A549 (cell line): ENCODE measurements at regions not wholly inside any gene's neighbourhood (a gene's known extent, or its start where the extent isn't known, plus 50 kb on each side); places are given as distances from the start of the nearest gene placed in this dataset.

Source experiments
- ATAC-seq, 2 experiments: fragments of 200-7000 bp in 1 of 2; fragments of >200 bp in 1 of 2; cut with Nextera tagmentation in 1 of 2; cut with Tn5 transposase in 1 of 2; 3 replicates each; pipeline versions ENCODE4 v1.8.0 to v1.9.1; 2018 to 2020; ENCODE audit warnings: mild to moderate bottlenecking in 1 of 2, moderate library complexity in 1 of 2
- CTCF ChIA-PET: fragments of 300-600 bp; sonication (Branson Sonifier 250); formaldehyde crosslinking; extraction: SDS; loops from one replicate; lab custom pipeline; 2021; ENCODE audit warnings: antibody characterized with exemption, inconsistent platforms; lab: Yijun Ruan, JAX
- POLR2A ChIA-PET: fragments of 350-600 bp; formaldehyde crosslinking; extraction: SDS; loops from one replicate; lab custom pipeline; 2021; ENCODE audit warnings: antibody characterized with exemption, inconsistent platforms; lab: Yijun Ruan, JAX
- DNase-seq, 2 experiments: peaks; one replicate each; pipeline versions ENCODE4 v3.0.0 to v3.0.0-alpha.2; 2011 to 2016; ENCODE audit warnings: low read depth in 1 of 2, low spot score in 1 of 2
- FAIRE-seq: peaks from 2 replicates; lab custom pipeline; 2011; peaks lifted over from hg19 to GRCh38; lab: Jason Lieb, UNC
- H3K27ac ChIP-seq, 2 experiments: fragments of >200 bp; sonication (Bioruptor Twin); formaldehyde crosslinking; 3 replicates each; pipeline ENCODE4 v1.5.1; 2016 to 2017
- H3K4me1 ChIP-seq: fragments of >200 bp; sonication (Bioruptor Twin); formaldehyde crosslinking; 3 replicates; pipeline ENCODE4 v1.6.1; 2016
- H3K4me2 ChIP-seq: fragments of >200 bp; sonication (Bioruptor Twin); formaldehyde crosslinking; 3 replicates; pipeline ENCODE4 v1.6.1; 2016
- H3K4me3 ChIP-seq: fragments of >200 bp; sonication (Bioruptor Twin); formaldehyde crosslinking; 3 replicates; pipeline ENCODE4 v1.5.1; 2016
- H3K9me3 ChIP-seq: fragments of >200 bp; sonication (Bioruptor Twin); formaldehyde crosslinking; 3 replicates; pipeline ENCODE4 v1.6.1; 2016
- BCL3 ChIP-seq: fragments of >200 bp; sonication (Bioruptor Twin); formaldehyde crosslinking; IDR thresholded peaks from 3 replicates; pipeline ENCODE4 v1.6.1; 2016
- CEBPB ChIP-seq, 2 experiments: fragments of >200 bp in 1 of 2; sonication (Bioruptor Twin) in 1 of 2; formaldehyde crosslinking in 1 of 2; IDR thresholded peaks; 2 replicates each; pipeline ENCODE4 v1.6.1; 2012 to 2016
- CHD2 ChIP-seq: fragments of 150-350 bp; IDR thresholded peaks from 2 replicates; pipeline ENCODE4 v1.6.1; 2014; ENCODE audit warnings: low read length; ENCODE audit not compliant: partially characterized antibody
- CHD4 ChIP-seq: fragments of 200-600 bp; sonication (generic); IDR thresholded peaks from 2 replicates; pipeline ENCODE4 v1.6.1; 2016; ENCODE audit warnings: antibody characterized with exemption, mild to moderate bottlenecking, borderline replicate concordance
- EHF ChIP-seq: fragments of 250-450 bp; sonication (Bioruptor Pico); IDR thresholded peaks from 2 replicates; pipeline ENCODE4 v1.5.0; 2020; ENCODE audit warnings: mild to moderate bottlenecking
- ELK1 ChIP-seq: fragments of 150-350 bp; IDR thresholded peaks from 2 replicates; pipeline ENCODE4 v1.6.1; 2014; ENCODE audit warnings: low read depth, mild to moderate bottlenecking, low read length
- GATA3 ChIP-seq: IDR thresholded peaks from 2 replicates; pipeline ENCODE4 v1.6.1; 2012; ENCODE audit warnings: borderline replicate concordance
- HDAC2 ChIP-seq: fragments of 200-600 bp; sonication (generic); IDR thresholded peaks from 2 replicates; pipeline ENCODE4 v1.6.1; 2016
- HEYL ChIP-seq: fragments of 250-450 bp; sonication (Bioruptor Pico); IDR thresholded peaks from 2 replicates; pipeline ENCODE4 v1.8.0; 2021; ENCODE audit warnings: mild to moderate bottlenecking, moderate library complexity
- HMGXB4 ChIP-seq: fragments of 250-450 bp; sonication (Bioruptor Pico); IDR thresholded peaks from 2 replicates; pipeline ENCODE4 v1.5.0; 2021; ENCODE audit warnings: mild to moderate bottlenecking, moderate library complexity, borderline replicate concordance
- HOXB13 ChIP-seq: fragments of 250-450 bp; sonication (Bioruptor Pico); IDR thresholded peaks from 2 replicates; pipeline ENCODE4 v1.5.0; 2020; ENCODE audit warnings: low read depth, mild to moderate bottlenecking, moderate library complexity
- HOXB5 ChIP-seq: fragments of 250-450 bp; sonication (Bioruptor Pico); IDR thresholded peaks from 2 replicates; pipeline ENCODE4 v1.5.0; 2020; ENCODE audit warnings: mild to moderate bottlenecking, moderate library complexity
- JUN ChIP-seq, 2 experiments: fragments of >200 bp; sonication (Bioruptor Twin); formaldehyde crosslinking; IDR thresholded peaks; 2 replicates in 1 of 2; 3 replicates in 1 of 2; pipeline ENCODE4 v1.6.1; 2016 to 2017
- JUNB ChIP-seq: fragments of >200 bp; sonication (Bioruptor Twin); formaldehyde crosslinking; IDR thresholded peaks from 2 replicates; pipeline ENCODE4 v1.6.1; 2016
- MAFK ChIP-seq: fragments of 450-650 bp; IDR thresholded peaks from 2 replicates; pipeline ENCODE4 v1.6.1; 2014; ENCODE audit not compliant: partially characterized antibody
- NFE2L2 ChIP-seq: fragments of 150-350 bp; conservative IDR thresholded peaks from 2 replicates; pipeline ENCODE4 v1.6.1; 2014; ENCODE audit warnings: low read length
- NPAS2 ChIP-seq: fragments of 250-450 bp; sonication (Bioruptor Pico); IDR thresholded peaks from 2 replicates; pipeline ENCODE4 v1.8.0; 2022; ENCODE audit warnings: mild to moderate bottlenecking, moderate library complexity, borderline replicate concordance
- NR3C1 ChIP-seq: fragments of >200 bp; sonication (Bioruptor Twin); formaldehyde crosslinking; IDR thresholded peaks from 3 replicates; pipeline ENCODE4 v1.6.1; 2017
- PHF8 ChIP-seq: fragments of 200-600 bp; sonication (generic); IDR thresholded peaks from 2 replicates; pipeline ENCODE4 v1.6.1; 2016; ENCODE audit warnings: low read depth, mild to moderate bottlenecking, antibody characterized with exemption, moderate library complexity, borderline replicate concordance
- POLR2A ChIP-seq: IDR thresholded peaks from 2 replicates; pipeline ENCODE4 v1.6.1; 2012; ENCODE audit warnings: mild to moderate bottlenecking, low read length
- POLR2AphosphoS2 ChIP-seq: conservative IDR thresholded peaks from 2 replicates; pipeline ENCODE4 v1.6.1; 2012; ENCODE audit warnings: low read length, improper control_type of control experiment, inconsistent platforms
- RAD21 ChIP-seq, 2 experiments: fragments of >200 bp in 1 of 2; sonication (Bioruptor Twin) in 1 of 2; formaldehyde crosslinking in 1 of 2; IDR thresholded peaks in 1 of 2; conservative IDR thresholded peaks in 1 of 2; 2 replicates in 1 of 2; 3 replicates in 1 of 2; pipeline ENCODE4 v1.6.1; 2012 to 2018; ENCODE audit warnings: inconsistent platforms in 1 of 2
- RARB ChIP-seq: fragments of 250-450 bp; sonication (Bioruptor Pico); IDR thresholded peaks from 2 replicates; pipeline ENCODE4 v1.8.0; 2021; ENCODE audit warnings: mild to moderate bottlenecking, moderate library complexity
- RCOR1 ChIP-seq: fragments of 150-350 bp; IDR thresholded peaks from 2 replicates; pipeline ENCODE4 v1.6.1; 2014; ENCODE audit warnings: antibody characterized with exemption, low read length, low read depth
- SREBF2 ChIP-seq: fragments of 450-650 bp; IDR thresholded peaks from 2 replicates; pipeline ENCODE4 v1.6.1; 2014; ENCODE audit warnings: mild to moderate bottlenecking, moderate library complexity
- TFCP2L1 ChIP-seq: fragments of 250-450 bp; sonication (Bioruptor Pico); IDR thresholded peaks from 2 replicates; pipeline ENCODE4 v1.5.0; 2021; ENCODE audit warnings: mild to moderate bottlenecking
- ZC3H11A ChIP-seq: fragments of 450-650 bp; IDR thresholded peaks from 2 replicates; pipeline ENCODE4 v1.6.1; 2014; ENCODE audit warnings: antibody characterized with exemption, mild to moderate bottlenecking
- ZFP36 ChIP-seq: fragments of 450-650 bp; IDR thresholded peaks from 2 replicates; pipeline ENCODE4 v1.6.1; 2014; ENCODE audit warnings: borderline replicate concordance; ENCODE audit not compliant: partially characterized antibody
- ZNF302 ChIP-seq: fragments of 250-450 bp; sonication (Bioruptor Pico); IDR thresholded peaks from 2 replicates; pipeline ENCODE4 v1.9.0; 2021; ENCODE audit warnings: inconsistent platforms, mild to moderate bottlenecking, moderate library complexity
- ZSCAN20 ChIP-seq: fragments of 250-450 bp; sonication (Bioruptor Pico); IDR thresholded peaks from 2 replicates; pipeline ENCODE4 v1.8.0; 2022; ENCODE audit warnings: mild to moderate bottlenecking, moderate library complexity
- WGBS: methylation state at CpG from one replicate; pipeline ENCODE4 v1.1.6; 2017; ENCODE audit errors: missing lambda C conversion rate; 5-methylcytosine and 5-hydroxymethylcytosine counted together
- TF ChIP-seq, protein P1 (sequence below): fragments of 450-650 bp; IDR thresholded peaks from 2 replicates; pipeline ENCODE4 v1.6.1; 2014; ENCODE audit warnings: antibody characterized with exemption
- TF ChIP-seq, protein P2 (sequence below): fragments of >200 bp; sonication (Bioruptor Twin); formaldehyde crosslinking; IDR thresholded peaks from 2 replicates; pipeline ENCODE4 v1.6.1; 2016

DNA sequence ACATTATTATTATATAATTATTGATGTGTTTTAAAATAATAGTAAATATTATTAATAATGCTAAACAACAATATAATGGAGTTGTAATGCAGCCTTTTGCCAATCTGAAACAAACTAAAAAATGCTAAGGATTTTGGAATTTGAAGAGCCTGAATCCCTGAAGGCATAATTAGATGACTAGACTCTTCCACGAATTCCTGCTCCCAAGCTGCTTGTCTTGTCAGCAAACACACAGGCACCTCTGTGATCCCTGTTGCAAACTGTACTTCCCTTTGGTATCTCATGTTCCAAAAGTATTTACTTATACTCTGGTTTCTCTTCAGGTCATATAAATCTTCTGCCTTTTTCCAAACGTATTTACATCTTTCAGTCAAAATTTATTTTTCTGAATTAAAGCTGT is 1862.4 kb downstream of the OLFM4 start:
- WGBS, result 2% methylated on average over 2 of the region's 2 CpGs
- ChIA-PET POLR2A (no interaction called here), CTCF (no interaction called here)
- H3K27ac ChIP-seq, result no peak overlapping the region
- ATAC-seq (no peak), FAIRE-seq (no peak), DNase-seq (no peak)
- TF ChIP-seq CEBPB (IDR thresholded peaks at IDR 0.05), result no peak
- no peak for TF ChIP-seq ELK1
- TF ChIP-seq ZFP36, result no peak
- no peak overlapping the region for H3K4me3 ChIP-seq
- no peak overlapping the region for H3K4me2 ChIP-seq
- no peaks in the 10 kb centered on the region for H3K4me1 ChIP-seq
- H3K9me3 ChIP-seq, result no peaks in the 10 kb centered on the region

DNA sequence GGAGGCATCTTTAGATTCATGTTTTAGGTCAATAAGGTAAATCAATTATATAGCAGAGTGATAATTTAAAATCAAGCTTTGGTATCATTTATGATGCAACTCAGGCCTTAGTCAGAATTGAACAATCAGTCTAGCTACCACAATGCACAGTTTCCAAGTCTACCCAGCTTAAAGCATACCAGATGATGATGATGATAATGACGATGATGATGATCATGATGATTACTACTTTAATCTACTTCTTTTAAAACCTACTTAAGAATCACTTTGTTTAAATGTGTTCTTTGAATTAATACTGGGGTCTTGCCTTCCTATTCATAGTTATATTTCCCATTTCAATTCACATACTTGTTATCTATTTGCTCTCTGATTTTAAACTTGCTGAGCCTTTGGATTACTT is 1872.7 kb downstream of the OLFM4 start:
- no peaks in the 10 kb centered on the region for H3K9me3 ChIP-seq
- H3K4me1 ChIP-seq, result no peaks in the 10 kb centered on the region
- POLR2A ChIA-PET, result no interaction called here
- no peak for TF ChIP-seq NR3C1
- no peak for TF ChIP-seq GATA3
- no peak for TF ChIP-seq RCOR1
- no peak for TF ChIP-seq JUN (IDR thresholded peaks at IDR 0.05)
- no peak for TF ChIP-seq ZNF302 (CRISPR knock-in tag)
- TF ChIP-seq HEYL (CRISPR knock-in tag), result no peak
- no peak for TF ChIP-seq POLR2AphosphoS2
- TF ChIP-seq, protein P1, sequence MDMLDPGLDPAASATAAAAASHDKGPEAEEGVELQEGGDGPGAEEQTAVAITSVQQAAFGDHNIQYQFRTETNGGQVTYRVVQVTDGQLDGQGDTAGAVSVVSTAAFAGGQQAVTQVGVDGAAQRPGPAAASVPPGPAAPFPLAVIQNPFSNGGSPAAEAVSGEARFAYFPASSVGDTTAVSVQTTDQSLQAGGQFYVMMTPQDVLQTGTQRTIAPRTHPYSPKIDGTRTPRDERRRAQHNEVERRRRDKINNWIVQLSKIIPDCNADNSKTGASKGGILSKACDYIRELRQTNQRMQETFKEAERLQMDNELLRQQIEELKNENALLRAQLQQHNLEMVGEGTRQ, result no peak
- TF ChIP-seq ZC3H11A, result no peak
- TF ChIP-seq ZSCAN20 (CRISPR knock-in tag), result no peak
- TF ChIP-seq ELK1, result no peak
- no peak for TF ChIP-seq JUNB
- no peak for TF ChIP-seq NPAS2 (CRISPR knock-in tag)
- TF ChIP-seq SREBF2, result no peak
- no peak for TF ChIP-seq TFCP2L1 (CRISPR knock-in tag)
- no peak for TF ChIP-seq MAFK
- TF ChIP-seq POLR2A, result no peak
- TF ChIP-seq CHD2, result no peak
- TF ChIP-seq BCL3, result no peak
- no peak overlapping the region for H3K4me2 ChIP-seq
- CTCF ChIA-PET, result no interaction called here
- no peak for DNase-seq
- 3% methylated on average over 1 of the region's 1 CpG for WGBS
- no peak overlapping the region for H3K27ac ChIP-seq
- no peak for ATAC-seq
- no peak overlapping the region for H3K4me3 ChIP-seq
- no peak for FAIRE-seq

DNA sequence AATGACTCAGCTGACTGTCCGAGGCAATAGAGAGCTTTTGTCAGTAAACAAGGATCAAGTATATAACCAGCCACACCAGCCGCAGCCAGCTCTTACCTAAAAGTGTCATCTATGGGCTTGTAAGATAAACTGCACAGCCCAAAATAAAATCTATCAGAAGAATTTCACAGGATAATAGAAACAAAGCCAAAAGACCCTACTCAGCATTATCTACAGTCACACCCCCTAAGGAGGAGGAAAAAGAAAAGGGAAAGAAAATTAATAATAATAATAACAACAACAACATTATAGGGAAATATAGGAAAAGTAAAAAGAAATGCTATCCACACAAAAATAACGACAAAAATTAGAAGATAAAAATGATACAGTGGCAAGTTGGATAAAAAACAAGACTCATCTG is 1883.8 kb downstream of the OLFM4 start:
- ChIA-PET POLR2A (no interaction called here), CTCF (no interaction called here)
- no peak overlapping the region for H3K4me2 ChIP-seq
- no peak overlapping the region for H3K27ac ChIP-seq
- ATAC-seq (no peak), FAIRE-seq (no peak), DNase-seq (no peak)
- H3K9me3 ChIP-seq, result no peaks in the 10 kb centered on the region
- H3K4me1 ChIP-seq, result no peaks in the 10 kb centered on the region
- no peak overlapping the region for H3K4me3 ChIP-seq
- 3% methylated on average over 3 of the region's 3 CpGs for WGBS
- TF ChIP-seq HOXB5 (CRISPR knock-in tag) (no peak), JUNB (no peak), PHF8 (no peak), RARB (CRISPR knock-in tag) (no peak), HEYL (CRISPR knock-in tag) (no peak), RAD21 (conservative IDR thresholded peaks at IDR 0.05 in 1 of 2, IDR thresholded peaks at IDR 0.05 in 1 of 2) (no peak), NFE2L2 (no peak), SREBF2 (no peak), EHF (no peak), NPAS2 (CRISPR knock-in tag) (no peak), ZNF302 (CRISPR knock-in tag) (no peak), HDAC2 (no peak), HOXB13 (CRISPR knock-in tag) (no peak), CHD4 (no peak), HMGXB4 (CRISPR knock-in tag) (no peak)
- TF ChIP-seq, protein P2, sequence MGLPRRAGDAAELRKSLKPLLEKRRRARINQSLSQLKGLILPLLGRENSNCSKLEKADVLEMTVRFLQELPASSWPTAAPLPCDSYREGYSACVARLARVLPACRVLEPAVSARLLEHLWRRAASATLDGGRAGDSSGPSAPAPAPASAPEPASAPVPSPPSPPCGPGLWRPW, result no peak
